Left lung (tissue), 4 donors: ENCODE measurements at regions not wholly inside any gene's neighbourhood (a gene's known extent, or its start where the extent isn't known, plus 50 kb on each side); places are given as distances from the start of the nearest gene placed in this dataset.

Experiments
- ATAC-seq: fragments of 200-7000 bp; cut with Tn5 transposase; one replicate; pipeline ENCODE4 v1.9.1; 2020; ENCODE audit warnings: moderate library complexity
- DNase-seq, 4 donors: peaks; one replicate each; pipeline ENCODE4 v3.0.0-alpha.2; 2013 to 2020
- H3K27ac ChIP-seq, 2 donors: fragments of 200-600 bp; sonication (generic) in 1 of 2; one replicate each; pipeline versions ENCODE4 v1.5.0 to v1.8.0; 2020 to 2021
- H3K27me3 ChIP-seq, 2 donors: fragments of 200-600 bp; sonication (generic) in 1 of 2; one replicate each; pipeline versions ENCODE4 v1.5.0 to v1.8.0; 2020 to 2021
- H3K36me3 ChIP-seq, 2 donors: fragments of 200-600 bp; sonication (generic) in 1 of 2; one replicate each; pipeline versions ENCODE4 v1.5.0 to v1.8.0; 2020 to 2021
- H3K4me1 ChIP-seq, 2 donors: fragments of 200-600 bp; one replicate each; pipeline ENCODE4 v1.8.0; 2021
- H3K4me3 ChIP-seq, 2 donors: fragments of 200-600 bp; sonication (generic) in 1 of 2; one replicate each; pipeline versions ENCODE4 v1.5.0 to v1.8.0; 2020 to 2021; ENCODE audit warnings: mild to moderate bottlenecking in 1 of 2
- H3K9me3 ChIP-seq, 2 donors: fragments of 200-600 bp; sonication (generic) in 1 of 2; one replicate each; pipeline versions ENCODE4 v1.5.0 to v1.8.0; 2020 to 2021
- CTCF ChIP-seq, 2 donors: fragments of 200-600 bp; sonication (generic) in 1 of 2; IDR thresholded peaks; one replicate each; pipeline versions ENCODE4 v1.5.0 to v1.8.0; 2021; ENCODE audit warnings: antibody characterized with exemption in 2 of 2
- intact Hi-C, 2 donors: fragments of 100-400 bp; cut with DNase I; formaldehyde crosslinking; loops; one replicate each; pipeline versions ENCODE4 v1.11.2 to v1.14.2; 2022
- donor health status: DM: no; HTN: yes; CAD: no.
- donor health status: DM: no; HTN: no; CAD: no.

GRCh38 chr1:218658269-218658668 is 313.1 kb downstream of the TGFB2 start:
- H3K4me3 ChIP-seq = no peak overlapping the region
- intact Hi-C loops = no loop called here
- no peak for TF ChIP-seq CTCF (IDR thresholded peaks at IDR 0.05)
- no peak for DNase-seq
- H3K27me3 ChIP-seq = no peaks in the 10 kb centered on the region
- H3K4me1 ChIP-seq = peaks cover 0 to 5% of the 10 kb centered on the region in 2 donors
- H3K9me3 ChIP-seq = no peaks in the 10 kb centered on the region
- H3K27ac ChIP-seq = no peak overlapping the region
- peak; percentile 20 for ATAC-seq
- H3K36me3 ChIP-seq = no peaks in the 10 kb centered on the region

GRCh38 chr1:218658899-218659298 is 313.8 kb downstream of the TGFB2 start:
- intact Hi-C loops = no loop called here
- Histone ChIP-seq H3K27ac (no peak overlapping the region), H3K27me3 (no peaks in the 10 kb centered on the region), H3K4me1 (peaks cover 0 to 5% of the 10 kb centered on the region in 2 donors), H3K36me3 (no peaks in the 10 kb centered on the region), H3K4me3 (no peak overlapping the region), H3K9me3 (no peaks in the 10 kb centered on the region)
- DNase-seq (no peak), ATAC-seq (peak; percentile 85)
- no peak for TF ChIP-seq CTCF (IDR thresholded peaks at IDR 0.05)

GRCh38 chr1:218659911-218660677 is 315.0 kb downstream of the TGFB2 start:
- no peaks in the 10 kb centered on the region for H3K27me3 ChIP-seq
- no peaks in the 10 kb centered on the region for H3K36me3 ChIP-seq
- H3K4me1 ChIP-seq = peaks cover 0 to 5% of the 10 kb centered on the region in 2 donors
- TF ChIP-seq CTCF (IDR thresholded peaks at IDR 0.05) = no peak
- DNase-seq (no peak), ATAC-seq (peak; percentile 21)
- H3K27ac ChIP-seq = no peak overlapping the region
- H3K9me3 ChIP-seq = no peaks in the 10 kb centered on the region
- H3K4me3 ChIP-seq = no peak overlapping the region
- intact Hi-C loops = no loop called here

GRCh38 chr1:218660678-218661053 is 315.5 kb downstream of the TGFB2 start:
- Histone ChIP-seq H3K27me3 (no peaks in the 10 kb centered on the region), H3K4me3 (no peak overlapping the region), H3K36me3 (no peaks in the 10 kb centered on the region), H3K9me3 (no peaks in the 10 kb centered on the region), H3K4me1 (peaks cover 0 to 5% of the 10 kb centered on the region in 2 donors), H3K27ac (no peak overlapping the region)
- intact Hi-C loops = no loop called here
- DNase-seq = no peak
- TF ChIP-seq CTCF (IDR thresholded peaks at IDR 0.05) = no peak
- peak; percentile 42 for ATAC-seq

- no peak for TF ChIP-seq CTCF (IDR thresholded peaks at IDR 0.05)
- Histone ChIP-seq H3K27me3 (no peaks in the 10 kb centered on the region), H3K4me3 (no peak overlapping the region), H3K36me3 (no peaks in the 10 kb centered on the region), H3K9me3 (no peaks in the 10 kb centered on the region), H3K27ac (no peak overlapping the region), H3K4me1 (peaks cover 0 to 5% of the 10 kb centered on the region in 2 donors)
- intact Hi-C loops = no loop called here
- ATAC-seq (no peak), DNase-seq (no peak)
Measured at GRCh38 chr1:218661411-218661810, 316.3 kb downstream of the TGFB2 start.
